GM23338 (cell line): ENCODE measurements at regions not wholly inside any gene's neighbourhood (a gene's known extent, or its start where the extent isn't known, plus 50 kb on each side); places are given as distances from the start of the nearest gene placed in this dataset.

Experiments used
- CREB1 ChIP-seq: fragments of 250-450 bp; sonication (Bioruptor Pico); IDR thresholded peaks from 2 replicates; pipeline ENCODE4 v1.5.0; 2020; ENCODE audit warnings: low read depth, mild to moderate bottlenecking, moderate library complexity
- CTCF ChIP-seq, 2 experiments: fragments of 200-600 bp in 1 of 2; sonication (generic) in 1 of 2; conservative IDR thresholded peaks; 2 replicates each; pipeline versions ENCODE4 v1.5.1 to v1.6.1; 2016 to 2017; ENCODE audit warnings: antibody characterized with exemption in 2 of 2, low read depth in 2 of 2, mild to moderate bottlenecking in 2 of 2, moderate library complexity in 1 of 2
- EZH2 ChIP-seq: fragments of 200-600 bp; sonication (generic); IDR thresholded peaks from one replicate; pipeline ENCODE4 v1.8.0; 2017; ENCODE audit warnings: antibody characterized with exemption, mild to moderate bottlenecking, low read depth; ENCODE audit not compliant: unreplicated experiment
- NANOG ChIP-seq: IDR thresholded peaks from 2 replicates; pipeline ENCODE4 v1.6.1; 2016; ENCODE audit warnings: antibody characterized with exemption, borderline replicate concordance
- POLR2AphosphoS5 ChIP-seq: IDR thresholded peaks from 2 replicates; pipeline ENCODE4 v1.6.1; 2016; ENCODE audit warnings: antibody characterized with exemption, low read depth
- STAT1 ChIP-seq: IDR thresholded peaks from one replicate; pipeline ENCODE4 v1.6.1; 2016; ENCODE audit warnings: antibody characterized with exemption; ENCODE audit not compliant: unreplicated experiment
- ZNF114 ChIP-seq: fragments of 250-450 bp; sonication (Bioruptor Pico); IDR thresholded peaks from 2 replicates; pipeline ENCODE4 v1.5.0; 2020; ENCODE audit warnings: mild to moderate bottlenecking, moderate library complexity
- TF ChIP-seq, protein P1 (sequence below): IDR thresholded peaks from one replicate; pipeline ENCODE4 v1.6.1; 2018; ENCODE audit warnings: antibody characterized with exemption; ENCODE audit not compliant: unreplicated experiment
- TF ChIP-seq, protein P2 (sequence below): IDR thresholded peaks from 2 replicates; pipeline ENCODE4 v1.6.1; 2016; ENCODE audit warnings: antibody characterized with exemption

- TF ChIP-seq CTCF (conservative IDR thresholded peaks at IDR 0.05; ENCODE audit: low read depth in 2 of 2) (no peak), POLR2AphosphoS5 (no peak), NANOG (no peak), EZH2 (no peak), ZNF114 (CRISPR knock-in tag) (no peak), CREB1 (CRISPR knock-in tag) (no peak), STAT1 (no peak)
- TF ChIP-seq, protein P1, sequence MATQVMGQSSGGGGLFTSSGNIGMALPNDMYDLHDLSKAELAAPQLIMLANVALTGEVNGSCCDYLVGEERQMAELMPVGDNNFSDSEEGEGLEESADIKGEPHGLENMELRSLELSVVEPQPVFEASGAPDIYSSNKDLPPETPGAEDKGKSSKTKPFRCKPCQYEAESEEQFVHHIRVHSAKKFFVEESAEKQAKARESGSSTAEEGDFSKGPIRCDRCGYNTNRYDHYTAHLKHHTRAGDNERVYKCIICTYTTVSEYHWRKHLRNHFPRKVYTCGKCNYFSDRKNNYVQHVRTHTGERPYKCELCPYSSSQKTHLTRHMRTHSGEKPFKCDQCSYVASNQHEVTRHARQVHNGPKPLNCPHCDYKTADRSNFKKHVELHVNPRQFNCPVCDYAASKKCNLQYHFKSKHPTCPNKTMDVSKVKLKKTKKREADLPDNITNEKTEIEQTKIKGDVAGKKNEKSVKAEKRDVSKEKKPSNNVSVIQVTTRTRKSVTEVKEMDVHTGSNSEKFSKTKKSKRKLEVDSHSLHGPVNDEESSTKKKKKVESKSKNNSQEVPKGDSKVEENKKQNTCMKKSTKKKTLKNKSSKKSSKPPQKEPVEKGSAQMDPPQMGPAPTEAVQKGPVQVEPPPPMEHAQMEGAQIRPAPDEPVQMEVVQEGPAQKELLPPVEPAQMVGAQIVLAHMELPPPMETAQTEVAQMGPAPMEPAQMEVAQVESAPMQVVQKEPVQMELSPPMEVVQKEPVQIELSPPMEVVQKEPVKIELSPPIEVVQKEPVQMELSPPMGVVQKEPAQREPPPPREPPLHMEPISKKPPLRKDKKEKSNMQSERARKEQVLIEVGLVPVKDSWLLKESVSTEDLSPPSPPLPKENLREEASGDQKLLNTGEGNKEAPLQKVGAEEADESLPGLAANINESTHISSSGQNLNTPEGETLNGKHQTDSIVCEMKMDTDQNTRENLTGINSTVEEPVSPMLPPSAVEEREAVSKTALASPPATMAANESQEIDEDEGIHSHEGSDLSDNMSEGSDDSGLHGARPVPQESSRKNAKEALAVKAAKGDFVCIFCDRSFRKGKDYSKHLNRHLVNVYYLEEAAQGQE, result no peak
- TF ChIP-seq, protein P2, sequence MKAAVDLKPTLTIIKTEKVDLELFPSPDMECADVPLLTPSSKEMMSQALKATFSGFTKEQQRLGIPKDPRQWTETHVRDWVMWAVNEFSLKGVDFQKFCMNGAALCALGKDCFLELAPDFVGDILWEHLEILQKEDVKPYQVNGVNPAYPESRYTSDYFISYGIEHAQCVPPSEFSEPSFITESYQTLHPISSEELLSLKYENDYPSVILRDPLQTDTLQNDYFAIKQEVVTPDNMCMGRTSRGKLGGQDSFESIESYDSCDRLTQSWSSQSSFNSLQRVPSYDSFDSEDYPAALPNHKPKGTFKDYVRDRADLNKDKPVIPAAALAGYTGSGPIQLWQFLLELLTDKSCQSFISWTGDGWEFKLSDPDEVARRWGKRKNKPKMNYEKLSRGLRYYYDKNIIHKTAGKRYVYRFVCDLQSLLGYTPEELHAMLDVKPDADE, result no peak
These were observed 103.3 kb upstream of the IGSF21 start for GRCh38 chr1:18004278-18004677.
